ENCODE measurements at regions not wholly inside any gene's neighbourhood (a gene's known extent, or its start where the extent isn't known, plus 50 kb on each side); places are given as distances from the start of the nearest gene placed in this dataset.
"Not testable (repeated sequence)": the region's sequence is repeated elsewhere in the genome, so short reads cannot be mapped to it uniquely, and the experiment has no call there.

DNA sequence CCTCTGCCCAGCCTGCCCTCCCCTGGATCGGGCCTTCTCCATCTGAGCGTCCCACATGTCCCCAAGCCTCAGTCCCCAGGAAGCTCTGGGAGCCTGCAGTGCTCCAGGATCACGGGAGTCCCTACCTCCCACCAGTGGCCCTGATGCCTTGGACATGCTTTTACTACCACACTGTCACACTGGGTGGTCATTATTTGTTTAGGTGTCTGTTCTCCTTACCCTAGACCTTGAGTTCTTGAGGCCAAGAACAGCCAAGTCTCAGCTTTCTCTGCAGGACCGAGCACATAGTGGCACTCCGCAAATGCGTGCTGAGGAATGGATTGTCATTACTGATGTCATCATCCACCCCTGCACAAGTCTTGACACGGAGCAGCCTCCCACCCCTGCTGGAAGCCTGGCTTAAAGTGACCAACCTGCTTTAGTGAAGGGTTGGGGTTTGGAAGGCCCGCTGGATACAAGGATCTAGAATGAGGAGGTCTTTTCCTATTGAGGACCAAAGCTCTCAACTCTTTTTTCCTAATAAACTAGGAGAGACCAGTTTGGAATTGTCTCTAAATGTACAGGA lies 132.9 kb upstream of the CRHR1 start:
- DNase-seq, result no peak

DNA sequence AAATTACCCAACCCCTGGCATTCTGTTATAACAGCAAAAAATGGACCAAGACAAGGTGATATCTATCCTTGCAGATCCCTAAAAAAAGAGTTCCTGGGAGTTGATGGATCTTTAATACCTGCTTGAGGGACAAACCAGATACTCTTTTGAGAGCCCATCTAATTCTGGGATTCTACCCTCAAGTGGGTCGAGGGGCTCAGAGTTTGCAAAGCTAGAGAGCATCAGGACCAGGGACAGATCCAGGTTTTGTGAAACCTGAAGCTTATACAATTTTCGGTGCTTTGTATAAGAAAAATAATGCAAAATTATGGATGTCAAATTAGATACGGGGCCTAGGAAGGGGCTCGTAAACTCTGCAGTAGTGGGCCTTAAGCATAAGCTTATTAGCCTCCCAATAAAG lies 130.5 kb upstream of the CRHR1 start:
- no peak for DNase-seq

DNA sequence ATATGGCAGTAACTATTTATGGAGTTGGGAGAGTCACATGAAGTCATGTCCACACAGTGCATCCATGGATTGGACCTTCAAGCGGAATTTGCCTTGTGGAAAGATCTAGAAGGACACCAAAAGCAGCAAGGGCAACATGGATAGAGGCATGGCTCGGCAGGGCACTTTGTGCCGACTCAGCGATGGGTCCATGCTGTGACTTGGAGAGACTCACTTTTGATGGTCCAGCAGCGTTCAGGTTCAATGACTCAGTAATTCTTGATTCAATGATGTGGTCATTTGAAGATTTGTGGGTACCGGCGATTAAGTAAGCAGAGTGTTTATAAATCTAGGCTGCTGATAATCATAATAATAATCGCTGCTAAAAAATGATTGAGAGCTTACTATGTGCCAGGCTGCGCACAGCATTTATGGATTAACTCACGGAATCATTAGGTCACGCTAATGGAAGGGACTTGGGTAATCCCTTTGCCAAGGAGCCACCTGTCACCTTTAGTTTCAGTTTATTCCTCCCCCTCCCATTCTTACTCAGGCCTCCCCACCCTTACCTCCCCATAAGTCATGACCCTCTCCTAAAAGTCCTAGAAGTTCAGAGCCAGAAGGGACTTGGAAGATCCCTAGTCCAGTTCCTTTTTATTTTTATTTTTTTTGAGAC lies 127.5 kb upstream of the CRHR1 start:
- DNase-seq, result no peak

DNA sequence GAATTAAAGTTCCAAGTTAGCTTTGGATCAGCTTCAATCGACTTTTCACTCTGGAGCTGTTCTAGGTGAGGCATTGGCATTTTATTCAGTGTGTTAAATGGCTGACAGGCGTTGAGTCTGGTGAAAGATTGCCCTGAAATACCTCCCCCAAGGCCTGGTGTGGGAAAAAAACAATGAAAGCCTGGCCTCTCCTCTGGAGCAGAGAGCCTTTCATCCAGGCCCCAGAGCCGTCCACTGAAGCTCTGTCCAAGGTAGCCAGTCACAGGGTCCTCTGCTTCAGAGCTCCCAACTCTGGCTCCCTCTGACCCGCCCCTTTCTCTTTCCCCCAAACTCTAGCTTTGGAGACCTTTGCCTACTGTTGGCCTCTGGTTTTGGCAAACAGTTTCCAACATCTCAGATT lies 123.6 kb upstream of the CRHR1 start:
- no peak for DNase-seq

DNA sequence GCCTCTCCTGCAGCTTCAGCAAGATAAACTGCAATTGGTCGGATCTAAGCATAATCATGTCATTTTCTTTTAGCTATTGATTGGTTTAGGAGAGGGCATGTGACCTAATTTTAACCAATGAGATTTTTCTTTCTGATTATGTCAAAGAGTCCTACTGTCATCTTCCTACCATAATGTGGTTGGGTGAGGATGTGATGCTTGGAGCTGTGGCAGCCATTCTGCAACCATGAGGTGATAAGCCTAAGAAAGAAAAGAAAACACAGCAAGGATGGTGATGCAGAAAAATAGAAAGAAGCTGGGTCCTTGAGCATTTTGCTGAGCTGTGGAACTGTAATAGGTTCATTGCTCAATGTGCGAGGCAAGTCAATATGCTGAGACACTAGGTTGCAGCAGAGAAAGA lies 121.7 kb upstream of the CRHR1 start:
- DNase-seq, result no peak

DNA sequence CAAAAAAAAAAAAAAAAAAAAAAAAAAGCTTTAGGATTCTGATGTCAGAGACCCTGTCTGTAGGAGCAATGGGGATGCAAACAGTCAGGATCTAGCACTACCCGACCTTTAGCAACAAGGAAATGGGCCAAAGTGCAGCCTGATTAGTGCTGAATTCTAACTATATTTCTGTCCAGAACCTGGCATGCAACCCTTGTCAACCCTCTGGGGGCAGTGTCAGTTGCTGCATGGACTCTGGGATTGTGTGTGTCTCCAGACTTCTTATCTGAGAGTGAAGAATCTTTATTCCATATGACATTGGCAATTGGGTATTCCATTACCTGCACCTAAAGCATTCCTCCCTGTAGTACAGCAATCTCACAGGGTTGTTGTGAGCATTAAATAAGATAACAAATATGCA lies 120.3 kb upstream of the CRHR1 start:
- no peak for DNase-seq

DNA sequence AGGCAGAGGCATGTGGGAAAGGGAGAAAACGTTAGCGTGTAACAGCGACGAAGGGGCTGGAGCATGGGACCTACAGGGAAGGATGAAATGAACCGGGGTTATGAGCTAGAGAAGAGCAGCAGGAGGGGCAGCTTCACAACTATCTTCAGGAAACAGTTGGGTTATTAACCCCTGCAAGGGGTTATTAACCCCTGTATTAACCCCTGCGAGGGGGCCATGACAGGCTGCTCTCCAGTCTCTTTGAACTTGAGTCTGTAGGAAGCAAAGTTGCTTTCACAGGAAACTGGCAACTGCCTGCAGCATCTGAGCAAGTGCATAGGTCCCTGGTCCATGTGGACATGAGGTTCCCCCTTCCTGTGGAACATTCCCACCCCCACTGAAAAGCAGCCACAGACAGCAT lies 119.2 kb upstream of the CRHR1 start:
- DNase-seq, result no peak

DNA sequence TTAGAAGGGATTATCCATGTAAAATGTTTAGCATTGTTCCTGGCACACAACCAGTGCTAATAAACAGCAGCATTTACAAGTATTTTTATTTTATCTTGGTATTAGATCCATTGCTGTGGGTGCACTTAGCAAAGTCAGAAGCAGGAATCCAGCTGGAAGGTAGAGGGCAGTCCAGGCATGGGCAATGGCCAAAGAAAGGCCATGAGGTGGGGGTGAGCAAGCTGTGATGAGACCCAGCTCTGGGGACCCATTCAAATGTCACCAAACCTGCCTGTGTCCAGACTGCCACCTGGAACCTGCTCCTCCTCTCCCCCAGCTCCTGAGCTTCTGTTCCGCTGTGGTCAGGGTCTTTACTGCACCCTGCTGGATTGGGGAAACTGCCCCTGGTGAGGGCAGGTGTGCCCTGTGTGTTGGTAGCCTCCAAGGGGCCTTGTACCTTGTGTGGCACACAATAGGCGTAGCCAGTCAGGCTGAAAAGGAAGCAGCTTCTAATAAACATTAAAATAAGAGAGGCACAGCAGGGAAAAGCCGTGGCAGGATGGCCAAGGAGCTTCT lies 118.0 kb upstream of the CRHR1 start:
- no peak for DNase-seq

DNA sequence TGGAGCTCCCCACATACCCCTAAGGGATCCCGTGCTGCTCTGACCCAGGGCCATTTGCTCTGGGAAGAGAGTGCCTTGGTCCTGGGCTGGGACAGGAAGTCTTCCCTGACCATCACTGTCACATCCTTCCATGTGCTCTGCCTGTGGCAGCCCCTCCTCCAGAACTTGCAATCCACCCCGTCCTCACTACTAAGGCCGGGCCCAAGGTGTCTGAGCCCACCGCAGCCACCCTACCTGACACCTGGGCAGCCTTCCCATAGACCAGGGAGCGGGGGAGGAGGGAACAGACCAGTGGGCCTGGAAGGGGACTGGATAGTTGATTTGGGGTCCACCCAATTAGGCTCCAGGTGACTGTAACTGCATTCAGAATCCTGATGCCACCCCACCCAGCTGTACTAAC lies 117.5 kb upstream of the CRHR1 start:
- DNase-seq, result no peak

DNA sequence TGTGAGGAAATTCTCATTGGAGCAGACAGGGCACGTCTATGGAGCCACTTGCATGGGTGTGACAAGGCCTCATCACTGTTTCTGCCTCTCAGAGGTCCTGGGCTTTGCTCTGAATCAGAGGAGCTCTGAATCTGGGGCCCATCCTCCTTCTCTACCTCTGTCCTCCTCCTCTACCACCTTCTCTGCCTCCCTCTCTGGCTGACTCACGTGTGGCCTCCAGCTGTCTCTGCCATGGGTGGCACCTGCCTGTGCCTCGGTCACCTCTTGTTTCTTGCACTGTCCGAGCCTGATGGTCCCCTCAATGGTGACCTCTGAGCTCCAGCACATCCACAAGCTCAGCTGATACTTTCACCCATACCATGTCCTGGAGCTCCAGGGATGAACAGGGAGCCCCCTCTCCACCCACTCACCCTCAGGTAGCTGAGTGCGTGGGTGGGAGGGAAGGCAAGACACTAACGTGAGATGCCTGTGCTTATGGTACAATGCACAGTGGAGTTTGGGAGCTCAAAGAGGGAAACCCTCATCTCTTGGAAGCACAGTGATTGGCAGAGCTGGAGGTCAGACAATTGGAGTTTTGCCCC lies 116.4 kb upstream of the CRHR1 start:
- DNase-seq, result no peak

DNA sequence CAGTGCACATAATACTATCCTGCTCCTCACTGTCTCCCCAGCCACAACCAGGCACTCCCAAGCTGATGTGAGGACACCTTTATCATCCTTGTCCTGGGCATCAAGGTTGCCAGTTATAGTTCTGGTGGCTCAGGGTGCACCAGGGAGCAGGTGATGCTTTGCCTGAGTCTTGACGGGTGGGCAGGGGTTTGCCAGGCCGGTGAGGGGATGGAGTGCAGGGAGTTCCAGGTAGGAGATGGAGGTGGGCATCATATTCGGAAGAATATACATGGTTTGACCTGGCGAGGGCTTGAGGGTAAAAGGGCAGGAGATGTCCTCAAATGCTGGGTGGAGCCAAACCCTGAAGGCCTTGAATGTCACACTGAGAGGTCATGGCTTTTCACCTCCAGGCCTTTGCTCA lies 115.8 kb upstream of the CRHR1 start:
- no peak for DNase-seq

DNA sequence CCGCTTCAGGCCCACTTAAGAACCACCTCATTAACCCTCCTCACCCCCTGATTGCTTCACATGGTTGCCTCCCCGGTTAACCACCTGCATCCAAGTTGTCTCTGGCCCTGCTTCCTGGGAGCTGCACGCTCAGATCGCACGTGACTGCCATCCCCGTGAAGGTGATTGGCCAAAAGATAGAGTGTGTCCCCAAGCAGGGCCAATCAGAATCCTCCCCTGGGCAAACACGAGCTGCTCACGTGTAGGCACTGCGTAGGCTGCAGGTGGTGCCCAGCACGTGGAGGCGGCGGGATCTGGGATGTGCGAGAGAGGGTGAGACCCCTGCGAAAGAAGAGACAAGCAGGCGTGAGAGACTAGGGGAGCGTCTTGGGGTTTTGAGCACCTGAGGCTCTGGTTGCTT lies 111.8 kb upstream of the CRHR1 start:
- DNase-seq, result no peak

DNA sequence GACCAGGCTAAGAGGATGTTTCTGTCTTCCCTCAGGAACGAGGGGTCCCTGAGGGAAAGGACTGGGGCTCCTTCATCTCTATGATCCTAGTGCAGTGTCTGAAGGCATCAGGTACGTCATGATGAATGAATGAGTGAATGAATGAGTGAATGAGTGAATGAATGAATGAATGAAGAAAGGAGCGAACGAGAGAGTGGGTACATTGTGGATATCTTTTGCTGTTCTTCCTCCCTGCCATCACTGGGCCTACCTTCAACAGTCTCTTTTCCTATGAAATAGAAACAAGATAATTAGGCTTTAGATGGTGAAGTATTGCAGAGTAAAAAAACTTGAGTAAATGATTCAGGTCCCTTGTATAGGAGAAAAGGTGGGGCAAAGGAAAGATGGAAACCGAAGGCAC lies 111.3 kb upstream of the CRHR1 start:
- no peak for DNase-seq

DNA sequence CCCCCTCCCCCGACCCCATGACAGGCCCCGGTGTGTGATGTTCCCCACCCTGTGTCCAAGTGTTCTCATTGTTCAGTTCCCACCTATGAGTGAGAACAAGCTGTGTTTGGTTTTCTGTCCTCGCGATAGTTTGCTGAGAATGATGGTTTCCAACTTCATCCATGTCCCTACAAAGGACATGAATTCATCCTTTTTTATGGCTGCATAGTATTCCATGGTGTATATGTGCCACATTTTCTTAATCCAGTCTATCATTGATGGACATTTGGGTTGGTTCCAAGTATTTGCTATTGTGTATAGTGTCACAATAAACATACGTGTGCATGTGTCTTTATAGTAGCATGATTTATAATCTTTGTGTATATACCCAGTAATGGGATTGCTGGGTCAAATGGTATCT lies 110.4 kb upstream of the CRHR1 start:
- not testable (repeated sequence) for DNase-seq

DNA sequence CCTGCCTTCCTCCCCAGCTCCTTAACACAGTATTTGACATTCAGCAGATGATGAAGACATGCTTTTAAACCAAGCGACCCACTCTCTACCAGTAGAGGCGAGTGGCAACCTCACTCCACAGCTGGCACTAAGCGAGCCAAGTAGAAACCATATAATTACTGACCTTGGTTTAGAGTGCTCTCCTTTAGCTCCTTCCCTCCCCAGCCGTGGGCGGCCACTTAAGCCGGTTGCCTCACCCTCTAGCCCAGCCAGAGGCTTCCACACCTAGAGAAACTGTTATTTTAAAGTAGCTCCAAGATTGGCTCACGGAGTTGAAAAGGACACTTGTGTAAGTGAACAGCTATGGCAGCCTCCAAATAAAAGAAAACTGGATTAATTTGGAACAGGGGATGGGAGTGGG lies 109.1 kb upstream of the CRHR1 start:
- DNase-seq, result no peak

DNA sequence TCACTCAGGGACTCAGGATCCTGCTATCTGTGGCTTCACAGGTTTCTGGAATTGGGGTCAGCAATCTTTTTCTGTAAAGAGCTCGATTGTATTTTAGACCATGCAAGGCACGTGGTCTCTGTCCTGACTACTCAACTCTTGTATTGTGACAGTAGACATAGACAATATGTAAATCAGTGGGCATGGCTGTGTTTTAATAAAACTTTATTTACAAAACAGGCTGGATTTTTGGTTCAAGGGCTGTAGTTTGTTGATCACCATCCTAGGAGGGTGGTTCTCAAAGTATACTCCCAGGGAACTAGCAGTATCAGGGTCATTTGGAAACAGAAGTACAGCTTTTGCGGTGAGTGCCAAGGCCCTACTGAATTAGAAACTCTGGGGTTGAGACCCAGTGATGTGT lies 108.2 kb upstream of the CRHR1 start:
- DNase-seq, result no peak

DNA sequence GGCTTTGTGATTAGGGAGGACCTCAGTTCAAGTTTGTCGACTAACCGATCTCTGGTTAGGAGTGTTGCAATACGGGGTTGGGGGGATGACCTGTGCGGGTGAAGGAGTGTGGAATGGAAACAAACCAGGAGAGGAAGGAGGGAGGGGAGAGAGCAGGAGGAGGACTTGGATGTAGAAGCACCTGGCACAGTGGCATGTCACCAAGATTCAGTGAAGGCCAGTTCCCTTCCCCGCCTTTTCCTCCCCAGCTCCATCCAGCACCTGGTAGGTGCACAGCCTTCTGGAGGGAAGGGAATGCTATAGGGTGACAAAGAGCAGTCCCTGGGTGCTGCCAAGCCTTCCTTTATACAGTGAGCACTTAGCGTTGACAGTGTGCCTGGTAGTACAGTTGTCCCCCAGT lies 107.4 kb upstream of the CRHR1 start:
- DNase-seq, result no peak

DNA sequence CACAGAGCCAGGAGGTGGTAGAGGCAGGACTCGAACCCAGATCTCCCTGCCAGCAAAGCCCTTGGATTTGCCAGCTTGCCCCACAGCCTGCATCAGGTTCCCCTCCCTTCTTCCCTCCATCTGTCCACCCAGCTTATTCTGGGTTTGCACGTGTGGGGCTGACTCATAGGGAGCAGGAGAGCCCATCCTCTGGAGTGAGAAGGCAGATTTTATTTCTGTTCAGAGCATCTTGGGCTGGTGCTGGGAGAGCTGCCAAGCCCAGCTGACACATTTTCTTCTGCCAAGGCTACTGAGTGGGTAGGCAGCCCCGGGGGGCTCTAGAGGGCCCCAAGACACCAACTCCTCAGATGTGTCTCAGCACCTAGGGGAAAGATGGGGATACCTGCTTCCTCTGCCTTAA lies 106.3 kb upstream of the CRHR1 start:
- DNase-seq, result no peak

DNA sequence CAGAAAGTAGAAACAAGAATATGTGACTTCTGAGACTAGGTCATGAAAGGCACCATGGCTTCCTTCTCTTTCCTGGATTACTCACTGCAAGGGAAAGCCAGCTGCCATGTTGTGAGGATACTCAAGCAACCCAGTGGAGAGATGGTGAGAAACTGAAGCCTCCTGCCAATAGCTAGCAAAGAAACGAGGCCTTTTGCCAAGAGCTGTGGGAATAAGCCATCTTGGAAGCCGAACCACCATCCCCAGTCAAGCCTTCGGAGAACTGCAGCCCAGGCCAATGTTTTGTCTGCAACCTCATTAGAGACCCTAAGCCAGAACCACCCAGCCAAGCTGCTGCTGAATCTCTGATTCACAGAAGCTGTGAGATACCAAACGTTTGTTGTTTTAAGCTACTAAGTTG lies 104.7 kb upstream of the CRHR1 start:
- no peak for DNase-seq

DNA sequence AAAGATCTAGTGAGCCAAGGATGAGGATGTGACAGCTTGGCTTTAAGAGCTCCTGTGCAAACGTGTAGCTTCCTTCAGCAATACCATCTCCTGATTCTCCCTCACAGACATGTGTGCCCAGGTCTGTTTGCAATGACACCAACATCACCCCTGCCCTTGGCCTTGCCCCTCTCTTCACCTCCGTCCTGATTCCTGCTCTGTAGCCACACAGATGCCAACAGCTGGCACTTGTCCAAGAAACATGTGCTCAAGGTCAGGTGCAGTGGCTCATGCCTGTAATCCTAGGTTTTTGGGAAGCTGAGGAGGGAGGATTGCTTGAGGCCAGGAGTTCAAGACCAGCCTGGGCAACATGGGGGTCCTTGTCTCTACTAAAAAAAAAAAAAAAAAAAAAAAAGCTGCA lies 103.8 kb upstream of the CRHR1 start:
- no peak for DNase-seq

DNA sequence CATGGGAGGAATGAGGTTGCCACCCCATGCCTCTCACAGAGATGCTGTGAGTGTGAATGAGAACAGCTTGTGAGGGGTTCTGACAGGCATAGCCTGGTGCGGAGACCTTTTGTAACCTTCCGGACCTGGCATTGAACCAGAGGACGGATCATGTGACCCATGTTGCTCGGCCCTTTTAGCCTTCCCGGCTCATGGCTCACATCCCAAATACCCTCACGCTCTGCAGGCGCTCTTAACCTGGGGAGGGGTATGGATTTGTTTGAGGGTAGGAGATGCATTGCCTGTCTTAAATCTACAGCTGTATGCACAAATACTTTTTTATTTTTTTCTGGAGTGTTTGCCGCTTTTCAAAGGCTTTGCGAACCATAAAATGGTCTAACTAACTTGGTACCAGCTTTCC lies 102.4 kb upstream of the CRHR1 start:
- no peak for DNase-seq

DNA sequence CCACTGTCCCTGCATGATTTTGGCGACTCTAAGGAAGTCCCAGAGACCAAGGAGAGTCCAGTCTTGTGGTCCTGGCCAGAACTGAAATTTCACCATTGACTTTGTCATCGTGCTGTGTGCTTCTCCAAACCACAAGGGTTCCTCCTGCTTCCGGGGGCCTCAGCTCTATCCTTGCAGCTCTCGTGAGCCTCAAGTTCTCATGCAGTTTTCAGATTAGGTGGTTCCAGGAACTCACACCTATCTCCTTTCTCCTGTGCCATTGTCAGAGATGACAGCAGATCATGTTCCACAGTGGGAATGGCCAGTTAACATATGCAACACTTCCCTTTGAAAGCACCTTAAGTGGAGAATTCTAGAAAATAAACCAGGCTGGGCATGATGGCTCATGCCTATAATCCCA lies 97.9 kb upstream of the CRHR1 start:
- no peak for DNase-seq

DNA sequence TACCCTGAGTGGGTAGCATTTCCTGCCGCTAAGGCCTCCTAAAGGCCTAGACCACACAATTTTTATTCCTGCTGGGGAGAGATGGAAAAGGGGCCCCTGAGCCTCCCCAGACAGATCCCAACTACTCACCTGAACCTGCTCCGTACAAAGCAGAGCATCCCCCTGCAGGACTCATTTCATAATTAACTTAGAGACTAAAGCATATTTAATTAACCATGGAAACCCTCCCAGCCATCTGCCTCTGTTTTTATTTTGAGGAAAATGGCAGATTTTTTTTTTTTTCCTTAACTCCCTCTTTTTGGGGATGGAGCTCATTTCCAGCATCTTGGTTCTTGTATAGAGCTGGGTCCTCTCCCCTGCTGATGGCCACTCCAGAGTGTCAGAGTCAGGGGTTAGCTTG lies 96.5 kb upstream of the CRHR1 start:
- DNase-seq, result no peak

DNA sequence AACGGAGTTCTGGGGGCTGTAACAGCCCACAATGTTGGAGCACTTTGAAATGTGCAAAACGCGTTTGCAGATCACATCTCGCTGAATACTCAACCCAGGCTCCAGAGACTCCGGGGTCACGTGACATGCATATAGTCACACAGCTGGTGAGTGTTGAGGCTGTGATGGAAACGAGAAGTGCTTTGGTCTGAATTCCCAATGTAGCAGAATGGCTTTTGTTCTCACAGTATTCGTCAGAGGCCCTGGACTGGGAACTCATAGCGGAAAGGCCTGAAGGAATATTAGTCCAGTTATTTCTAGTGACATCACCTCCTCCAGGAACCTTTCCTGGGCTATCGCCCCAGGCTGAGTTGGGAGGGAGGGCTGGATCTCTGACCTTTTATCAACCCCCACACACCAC lies 95.8 kb upstream of the CRHR1 start:
- DNase-seq, result no peak

DNA sequence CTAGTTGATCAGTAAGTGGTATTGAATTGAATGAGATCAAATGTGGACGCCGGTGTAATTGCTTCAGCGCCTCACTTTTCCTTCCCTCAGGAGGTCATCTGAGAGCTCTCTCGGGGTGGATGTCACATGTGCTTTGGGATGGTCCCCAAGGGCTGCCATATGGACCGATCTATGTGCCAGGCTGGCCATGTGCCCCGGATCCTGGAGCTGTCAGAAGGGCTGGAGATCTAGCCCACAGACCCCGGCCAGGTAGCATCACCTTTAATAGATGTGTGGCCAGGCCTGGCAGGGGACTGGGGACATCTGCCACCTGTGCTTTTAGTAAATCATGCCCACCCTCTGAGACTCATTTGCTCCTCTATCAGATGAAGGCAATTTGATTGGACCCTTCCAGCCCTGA lies 95.3 kb upstream of the CRHR1 start:
- no peak for DNase-seq
